ENCODE measurements at regions not wholly inside any gene's neighbourhood (a gene's known extent, or its start where the extent isn't known, plus 50 kb on each side); places are given as distances from the start of the nearest gene placed in this dataset.

- Mint-ChIP-seq H3K27ac (no peak overlapping the region), H3K4me3 (no peak overlapping the region), H3K9me3 (peaks cover 3% of the 10 kb centered on the region), H3K4me1 (ENCODE audit: low read depth) (no peaks in the 10 kb centered on the region), H3K36me3 (ENCODE audit: low read depth) (no peaks in the 10 kb centered on the region), H3K27me3 (ENCODE audit: low read depth) (no peaks in the 10 kb centered on the region)
- CTCF ChIA-PET: no interaction called here
- intact Hi-C loops (cut with micrococcal nuclease): no loop called here
- DNase-seq: no peak
These were observed 57.4 kb upstream of the ZNF536 start for GRCh38 chr19:30314805-30315155.

GRCh38 chr19:30315159-30315558 is 57.0 kb upstream of the ZNF536 start:
- CTCF ChIA-PET: no interaction called here
- intact Hi-C loops (cut with micrococcal nuclease): no loop called here
- Mint-ChIP-seq H3K9me3 (peaks cover 3% of the 10 kb centered on the region), H3K36me3 (ENCODE audit: low read depth) (no peaks in the 10 kb centered on the region), H3K27ac (no peak overlapping the region), H3K27me3 (ENCODE audit: low read depth) (no peaks in the 10 kb centered on the region), H3K4me1 (ENCODE audit: low read depth) (no peaks in the 10 kb centered on the region), H3K4me3 (no peak overlapping the region)
- DNase-seq: no peak

GRCh38 chr19:30316000-30316491 is 56.1 kb upstream of the ZNF536 start:
- Mint-ChIP-seq H3K27ac (no peak overlapping the region), H3K36me3 (ENCODE audit: low read depth) (no peaks in the 10 kb centered on the region), H3K4me3 (no peak overlapping the region), H3K4me1 (ENCODE audit: low read depth) (no peaks in the 10 kb centered on the region), H3K27me3 (ENCODE audit: low read depth) (no peaks in the 10 kb centered on the region), H3K9me3 (peaks cover 3% of the 10 kb centered on the region)
- DNase-seq: no peak
- intact Hi-C loops (cut with micrococcal nuclease): no loop called here
- CTCF ChIA-PET: no interaction called here

- Mint-ChIP-seq H3K27ac (no peak overlapping the region), H3K9me3 (peaks cover 3% of the 10 kb centered on the region), H3K27me3 (ENCODE audit: low read depth) (no peaks in the 10 kb centered on the region), H3K4me3 (no peak overlapping the region), H3K4me1 (ENCODE audit: low read depth) (no peaks in the 10 kb centered on the region), H3K36me3 (ENCODE audit: low read depth) (no peaks in the 10 kb centered on the region)
- CTCF ChIA-PET: no interaction called here
- DNase-seq: no peak
- intact Hi-C loops (cut with micrococcal nuclease): no loop called here
These were observed 55.6 kb upstream of the ZNF536 start for GRCh38 chr19:30316560-30317106.

- CTCF ChIA-PET: no interaction called here
- H3K4me3 Mint-ChIP-seq: no peak overlapping the region
- no peaks in the 10 kb centered on the region for H3K27me3 Mint-ChIP-seq (ENCODE audit: low read depth)
- DNase-seq: no peak
- no peaks in the 10 kb centered on the region for H3K4me1 Mint-ChIP-seq (ENCODE audit: low read depth)
- peaks cover 3% of the 10 kb centered on the region for H3K9me3 Mint-ChIP-seq
- H3K27ac Mint-ChIP-seq: no peak overlapping the region
- no peaks in the 10 kb centered on the region for H3K36me3 Mint-ChIP-seq (ENCODE audit: low read depth)
- intact Hi-C loops (cut with micrococcal nuclease): no loop called here
These were observed 54.8 kb upstream of the ZNF536 start for GRCh38 chr19:30317403-30317802.

GRCh38 chr19:30318261-30318660 is 53.9 kb upstream of the ZNF536 start:
- intact Hi-C loops (cut with micrococcal nuclease): no loop called here
- no peak overlapping the region for H3K27ac Mint-ChIP-seq
- no peaks in the 10 kb centered on the region for H3K36me3 Mint-ChIP-seq (ENCODE audit: low read depth)
- H3K27me3 Mint-ChIP-seq (ENCODE audit: low read depth): no peaks in the 10 kb centered on the region
- no peak overlapping the region for H3K4me3 Mint-ChIP-seq
- no peak for DNase-seq
- H3K9me3 Mint-ChIP-seq: peaks cover 3% of the 10 kb centered on the region
- CTCF ChIA-PET: no interaction called here
- no peaks in the 10 kb centered on the region for H3K4me1 Mint-ChIP-seq (ENCODE audit: low read depth)

- no peaks in the 10 kb centered on the region for H3K36me3 Mint-ChIP-seq (ENCODE audit: low read depth)
- no peak overlapping the region for H3K27ac Mint-ChIP-seq
- intact Hi-C loops (cut with micrococcal nuclease): no loop called here
- no peaks in the 10 kb centered on the region for H3K27me3 Mint-ChIP-seq (ENCODE audit: low read depth)
- DNase-seq: no peak
- H3K4me1 Mint-ChIP-seq (ENCODE audit: low read depth): no peaks in the 10 kb centered on the region
- CTCF ChIA-PET: no interaction called here
- H3K4me3 Mint-ChIP-seq: no peak overlapping the region
- peaks cover 3% of the 10 kb centered on the region for H3K9me3 Mint-ChIP-seq
These were observed 53.2 kb upstream of the ZNF536 start for GRCh38 chr19:30318936-30319335.

GRCh38 chr19:30319411-30319810 is 52.8 kb upstream of the ZNF536 start:
- CTCF ChIA-PET: no interaction called here
- Mint-ChIP-seq H3K4me1 (ENCODE audit: low read depth) (no peaks in the 10 kb centered on the region), H3K36me3 (ENCODE audit: low read depth) (no peaks in the 10 kb centered on the region), H3K27ac (no peak overlapping the region), H3K4me3 (no peak overlapping the region), H3K27me3 (ENCODE audit: low read depth) (no peaks in the 10 kb centered on the region), H3K9me3 (peaks cover 3% of the 10 kb centered on the region)
- DNase-seq: no peak
- intact Hi-C loops (cut with micrococcal nuclease): no loop called here

GRCh38 chr19:30319876-30320275 is 52.3 kb upstream of the ZNF536 start:
- H3K36me3 Mint-ChIP-seq (ENCODE audit: low read depth): no peaks in the 10 kb centered on the region
- H3K27ac Mint-ChIP-seq: no peak overlapping the region
- no peaks in the 10 kb centered on the region for H3K4me1 Mint-ChIP-seq (ENCODE audit: low read depth)
- DNase-seq: no peak
- intact Hi-C loops (cut with micrococcal nuclease): no loop called here
- CTCF ChIA-PET: no interaction called here
- no peaks in the 10 kb centered on the region for H3K27me3 Mint-ChIP-seq (ENCODE audit: low read depth)
- H3K4me3 Mint-ChIP-seq: no peak overlapping the region
- H3K9me3 Mint-ChIP-seq: peaks cover 3% of the 10 kb centered on the region

GRCh38 chr19:30320466-30320865 is 51.7 kb upstream of the ZNF536 start:
- intact Hi-C loops (cut with micrococcal nuclease): no loop called here
- H3K36me3 Mint-ChIP-seq (ENCODE audit: low read depth): no peaks in the 10 kb centered on the region
- H3K4me1 Mint-ChIP-seq (ENCODE audit: low read depth): no peaks in the 10 kb centered on the region
- no peak overlapping the region for H3K27ac Mint-ChIP-seq
- no peak for DNase-seq
- no peaks in the 10 kb centered on the region for H3K27me3 Mint-ChIP-seq (ENCODE audit: low read depth)
- CTCF ChIA-PET: no interaction called here
- H3K9me3 Mint-ChIP-seq: no peaks in the 10 kb centered on the region
- no peak overlapping the region for H3K4me3 Mint-ChIP-seq

GRCh38 chr19:30320916-30321315 is 51.3 kb upstream of the ZNF536 start:
- Mint-ChIP-seq H3K9me3 (no peaks in the 10 kb centered on the region), H3K4me3 (no peak overlapping the region), H3K36me3 (ENCODE audit: low read depth) (no peaks in the 10 kb centered on the region), H3K27ac (no peak overlapping the region), H3K4me1 (ENCODE audit: low read depth) (no peaks in the 10 kb centered on the region), H3K27me3 (ENCODE audit: low read depth) (no peaks in the 10 kb centered on the region)
- DNase-seq: no peak
- intact Hi-C loops (cut with micrococcal nuclease): no loop called here
- CTCF ChIA-PET: no interaction called here
